Erythroblast (primary cell): ENCODE measurements at regions not wholly inside any gene's neighbourhood (a gene's known extent, or its start where the extent isn't known, plus 50 kb on each side); places are given as distances from the start of the nearest gene placed in this dataset.

ENCODE experiments used
- GATA1 ChIP-seq: IDR thresholded peaks from 2 replicates; pipeline ENCODE4 v1.6.1; 2011; ENCODE audit warnings: low read depth, mild to moderate bottlenecking, control low read depth, low read length, moderate library complexity
- POLR2A ChIP-seq: IDR thresholded peaks from 2 replicates; pipeline ENCODE4 v1.6.1; 2011; ENCODE audit warnings: mild to moderate bottlenecking, low read length

DNA sequence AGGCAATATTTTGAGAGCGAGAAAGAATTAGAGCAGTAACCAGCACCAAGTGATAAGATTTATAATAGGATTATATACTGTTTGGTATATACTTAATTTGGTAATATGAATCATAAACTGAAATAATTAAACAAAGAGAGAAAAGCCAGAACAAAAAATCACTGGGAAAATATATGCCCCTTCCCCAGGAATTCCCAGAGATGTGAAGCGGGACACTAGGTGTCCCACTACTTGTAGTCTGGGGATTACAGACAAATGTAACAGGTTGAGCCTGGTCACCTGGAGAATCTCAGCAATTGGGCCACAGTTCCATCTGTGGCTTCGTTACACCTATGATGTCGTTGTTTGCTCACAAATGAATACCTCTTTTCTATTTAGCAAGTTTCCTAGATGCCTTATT lies 256.1 kb upstream of the CHAC2 start:
- TF ChIP-seq POLR2A = no peak
- TF ChIP-seq GATA1 = no peak
